ENCODE measurements at regions not wholly inside any gene's neighbourhood (a gene's known extent, or its start where the extent isn't known, plus 50 kb on each side); places are given as distances from the start of the nearest gene placed in this dataset.
"Not testable (repeated sequence)": the region's sequence is repeated elsewhere in the genome, so short reads cannot be mapped to it uniquely, and the experiment has no call there.

GRCh38 chr11:69905611-69906452 is 86.6 kb upstream of the FGF3 start:
- DNase-seq (ENCODE audit: low read depth): no peak

GRCh38 chr11:69906453-69906907 is 87.3 kb upstream of the FGF3 start:
- DNase-seq (ENCODE audit: low read depth): no peak

GRCh38 chr11:69907611-69908010 is 88.4 kb upstream of the FGF3 start:
- DNase-seq (ENCODE audit: low read depth): no peak

- DNase-seq (ENCODE audit: low read depth): no peak
These were observed 89.5 kb upstream of the FGF3 start for GRCh38 chr11:69908511-69909220.

- no peak for DNase-seq (ENCODE audit: low read depth)
These were observed 90.6 kb upstream of the FGF3 start for GRCh38 chr11:69909561-69910518.

- no peak for DNase-seq (ENCODE audit: low read depth)
These were observed 91.5 kb upstream of the FGF3 start for GRCh38 chr11:69910519-69911309.

- no peak for DNase-seq (ENCODE audit: low read depth)
These were observed 92.3 kb upstream of the FGF3 start for GRCh38 chr11:69911310-69912160.

- DNase-seq (ENCODE audit: low read depth): no peak
These were observed 93.1 kb upstream of the FGF3 start for GRCh38 chr11:69912161-69912910.

- DNase-seq (ENCODE audit: low read depth): no peak
These were observed 93.8 kb upstream of the FGF3 start for GRCh38 chr11:69912911-69913451.

- no peak for DNase-seq (ENCODE audit: low read depth)
These were observed 94.5 kb upstream of the FGF3 start for GRCh38 chr11:69913591-69914285.

- DNase-seq (ENCODE audit: low read depth): no peak
These were observed 95.3 kb upstream of the FGF3 start for GRCh38 chr11:69914286-69915150.

GRCh38 chr11:69915151-69915500 is 95.9 kb upstream of the FGF3 start:
- peak; percentile 52 for DNase-seq (ENCODE audit: low read depth)

- peak; percentile 54 for DNase-seq (ENCODE audit: low read depth)
These were observed 96.5 kb upstream of the FGF3 start for GRCh38 chr11:69915501-69916250.

GRCh38 chr11:69916251-69916649 is 97.0 kb upstream of the FGF3 start:
- not testable (repeated sequence) for DNase-seq (ENCODE audit: low read depth)

GRCh38 chr11:69916806-69917387 is 97.7 kb upstream of the FGF3 start:
- DNase-seq (ENCODE audit: low read depth): no peak

- no peak for DNase-seq (ENCODE audit: low read depth)
These were observed 98.3 kb upstream of the FGF3 start for GRCh38 chr11:69917529-69917928.

Data from stromal cell of bone marrow (primary cell).